Skin epidermis (tissue), 12 donors: ENCODE measurements at regions not wholly inside any gene's neighbourhood (a gene's known extent, or its start where the extent isn't known, plus 50 kb on each side); places are given as distances from the start of the nearest gene placed in this dataset.
"Not testable (repeated sequence)": the region's sequence is repeated elsewhere in the genome, so short reads cannot be mapped to it uniquely, and the experiment has no call there.

Source experiments
- H3K27ac ChIP-seq, 21 experiments: fragments of 200-600 bp; sonication (generic) in 11 of 21; one replicate each; pipeline ENCODE4 v1.5.0; 2020; ENCODE audit warnings: mild to moderate bottlenecking in 3 of 21, inconsistent platforms in 2 of 21, moderate library complexity in 2 of 21
- H3K4me3 ChIP-seq, 7 experiments: fragments of 200-600 bp; sonication (generic) in 2 of 7; one replicate each; pipeline ENCODE4 v1.5.0; 2020; ENCODE audit warnings: inconsistent platforms in 2 of 7, mild to moderate bottlenecking in 2 of 7, moderate library complexity in 1 of 7

DNA sequence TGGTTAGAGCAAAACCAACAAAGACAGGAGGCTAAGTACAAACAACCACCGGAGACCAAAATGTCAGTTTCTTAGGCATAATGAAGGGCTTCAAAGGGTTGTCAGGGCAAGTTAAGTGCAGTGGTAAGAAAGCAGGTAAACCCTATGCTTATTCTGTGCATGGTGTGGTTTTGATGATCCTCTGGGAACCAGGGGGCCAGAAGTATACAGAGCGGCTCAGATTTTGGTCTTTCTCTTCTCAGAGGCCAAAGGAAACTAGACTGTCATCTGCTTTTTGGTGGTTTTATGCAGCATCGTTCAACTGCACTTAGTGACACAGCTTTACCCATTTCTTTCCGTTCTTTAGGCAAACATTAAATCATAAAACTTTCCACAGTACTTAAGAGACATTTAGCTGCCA lies 332.7 kb upstream of the CELF2 start:
- no peak overlapping the region for H3K27ac ChIP-seq
- no peak overlapping the region for H3K4me3 ChIP-seq

DNA sequence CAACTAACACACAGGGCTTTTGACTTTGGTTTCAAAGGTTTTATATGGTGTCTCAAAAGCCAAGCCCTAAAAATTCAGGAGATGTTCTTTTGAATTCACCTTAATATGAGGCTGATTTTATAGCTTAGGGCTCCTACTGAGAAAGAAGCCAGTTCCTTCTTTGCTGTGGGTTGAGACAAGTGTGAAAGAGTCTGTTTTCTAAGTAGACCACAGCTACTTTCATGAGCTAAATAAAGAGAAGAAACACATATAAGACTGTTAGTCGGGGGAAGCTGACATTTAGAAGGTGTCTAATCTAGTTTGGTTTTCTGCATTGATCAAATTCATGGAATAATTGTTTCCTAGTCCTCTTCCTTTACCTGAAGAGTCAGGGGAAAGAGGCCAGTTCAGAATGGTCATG lies 332.1 kb upstream of the CELF2 start:
- H3K27ac ChIP-seq, result no peak overlapping the region

DNA sequence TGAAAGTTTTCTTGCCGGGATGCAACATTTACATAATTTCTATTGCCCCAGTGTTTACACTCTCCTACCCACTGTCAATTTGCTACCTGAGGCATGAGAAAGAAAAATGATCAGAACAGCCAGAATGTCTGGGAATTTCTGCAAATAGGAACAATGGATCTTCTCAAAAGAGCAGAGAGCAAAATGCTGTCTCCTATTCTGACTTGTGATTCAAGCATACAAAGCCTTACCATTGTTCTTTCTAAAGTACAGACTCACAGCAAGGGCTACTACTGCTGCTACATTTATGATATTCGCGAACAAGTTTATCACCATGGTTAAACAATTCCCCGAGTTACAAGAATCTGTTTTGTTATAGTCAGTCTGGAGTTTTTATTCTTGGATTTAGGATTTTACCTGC lies 329.9 kb upstream of the CELF2 start:
- H3K27ac ChIP-seq, result no peak overlapping the region
- H3K4me3 ChIP-seq, result no peak overlapping the region

More for the DNA sequence above, 332.1 kb upstream of the CELF2 start:
- H3K4me3 ChIP-seq, result no peak overlapping the region

DNA sequence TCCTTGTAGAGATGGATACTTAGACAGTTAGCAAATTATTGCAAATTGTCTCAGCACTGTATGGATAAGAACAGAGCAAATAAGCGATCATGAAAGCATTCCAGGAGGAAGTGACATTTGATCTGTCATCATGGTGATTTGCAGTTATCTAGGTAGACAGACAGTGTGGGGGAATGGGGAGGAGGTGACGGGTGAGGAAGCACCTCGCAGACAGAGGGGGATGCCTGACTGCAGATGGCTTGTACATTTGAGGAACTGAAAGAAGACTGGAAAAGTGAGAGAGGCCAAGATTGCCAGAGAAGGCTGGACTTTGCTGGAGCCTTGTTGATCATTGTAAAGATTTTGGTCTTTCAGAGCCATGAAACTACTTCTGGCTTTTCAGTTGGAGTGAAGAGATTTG lies 318.2 kb upstream of the CELF2 start:
- H3K4me3 ChIP-seq, result no peak overlapping the region
- no peak overlapping the region for H3K27ac ChIP-seq

DNA sequence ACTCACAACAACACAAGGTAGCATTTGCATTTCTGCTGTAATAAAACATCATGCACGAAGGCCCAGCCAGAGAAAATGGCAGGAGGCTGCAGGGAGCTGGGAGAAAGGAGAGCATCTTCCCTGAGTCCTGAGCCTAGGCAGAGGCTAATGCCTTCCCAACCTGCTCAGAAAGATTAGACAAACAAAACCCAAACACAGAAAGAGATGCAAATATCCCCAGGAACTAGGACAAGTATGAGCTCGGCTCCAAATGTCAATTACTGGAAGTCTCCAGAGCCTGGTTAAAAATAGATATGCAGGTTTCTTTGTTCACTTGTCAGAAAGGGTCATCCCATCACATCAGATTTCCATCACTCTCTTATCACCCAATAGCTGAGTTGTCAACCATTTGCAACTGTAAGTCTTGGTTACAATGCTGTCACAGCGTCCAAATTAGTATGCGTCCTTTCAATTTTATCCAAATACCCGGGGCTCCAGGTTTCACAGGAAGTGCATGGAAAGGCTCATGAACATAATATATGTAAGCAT lies 316.5 kb upstream of the CELF2 start:
- no peak overlapping the region for H3K27ac ChIP-seq
- H3K4me3 ChIP-seq, result no peak overlapping the region

DNA sequence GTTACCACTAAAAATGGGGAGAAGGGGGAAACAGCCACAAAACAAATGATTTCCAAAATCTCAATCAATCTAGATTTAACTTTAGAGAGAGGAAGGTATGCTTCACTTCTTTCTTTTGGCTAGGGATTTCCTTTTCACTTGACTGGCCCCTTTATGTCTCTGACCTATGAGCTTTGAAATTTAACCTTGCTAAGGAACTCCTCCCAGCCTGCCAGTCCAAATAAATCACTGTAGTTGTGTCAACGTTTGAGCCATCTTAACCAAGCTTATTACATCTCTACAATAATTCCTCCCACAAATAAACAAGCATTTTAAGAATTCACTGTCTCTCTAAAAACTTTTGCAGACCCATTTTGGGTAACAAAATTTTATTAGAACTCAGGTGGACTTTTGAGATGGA lies 315.5 kb upstream of the CELF2 start:
- Histone ChIP-seq H3K27ac (no peak overlapping the region), H3K4me3 (no peak overlapping the region)

DNA sequence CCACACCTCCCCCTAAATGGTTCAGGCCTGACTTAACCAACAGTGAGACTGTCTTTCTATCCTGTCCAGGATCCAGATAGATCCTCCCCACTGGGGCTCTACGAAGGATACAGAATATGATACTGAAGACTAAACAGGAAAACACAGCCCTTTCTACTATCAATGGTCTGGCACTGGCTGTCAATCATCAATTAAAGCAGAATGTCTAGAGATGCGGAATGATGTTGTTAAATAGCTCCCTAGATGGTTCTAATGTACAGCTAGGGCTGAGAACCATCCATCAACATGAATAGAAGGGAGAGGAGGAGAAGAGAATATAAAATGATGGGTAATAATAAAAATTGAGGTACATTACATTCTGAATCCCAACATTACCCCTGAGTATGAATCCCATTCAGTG lies 314.3 kb upstream of the CELF2 start:
- Histone ChIP-seq H3K27ac (no peak overlapping the region), H3K4me3 (no peak overlapping the region)

DNA sequence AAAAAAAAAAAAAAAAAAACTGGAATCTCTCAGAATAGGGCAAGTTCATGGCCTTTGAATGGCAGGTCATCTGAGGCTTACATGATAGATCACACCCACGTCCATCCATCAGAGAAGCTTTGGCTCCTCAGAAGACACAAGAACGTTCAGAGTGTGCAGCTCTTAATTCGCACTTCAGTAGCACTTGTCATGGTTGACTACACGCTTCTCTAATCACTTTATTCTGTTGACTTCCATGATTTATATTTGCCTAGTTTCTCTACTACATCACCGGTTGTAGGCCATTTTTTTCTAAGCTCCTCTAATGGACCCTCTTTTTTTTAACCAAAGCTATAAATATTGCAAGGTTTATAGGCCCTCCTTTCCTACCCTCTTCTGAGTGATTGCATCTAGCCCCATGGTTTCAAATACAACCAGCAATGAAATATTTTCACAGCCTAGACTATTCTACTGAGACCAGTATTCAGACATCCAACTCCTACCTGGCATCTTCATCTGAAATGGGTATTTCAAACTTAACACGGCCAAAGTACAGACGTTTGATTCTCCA lies 305.4 kb upstream of the CELF2 start:
- Histone ChIP-seq H3K27ac (no peak overlapping the region), H3K4me3 (no peak overlapping the region)

DNA sequence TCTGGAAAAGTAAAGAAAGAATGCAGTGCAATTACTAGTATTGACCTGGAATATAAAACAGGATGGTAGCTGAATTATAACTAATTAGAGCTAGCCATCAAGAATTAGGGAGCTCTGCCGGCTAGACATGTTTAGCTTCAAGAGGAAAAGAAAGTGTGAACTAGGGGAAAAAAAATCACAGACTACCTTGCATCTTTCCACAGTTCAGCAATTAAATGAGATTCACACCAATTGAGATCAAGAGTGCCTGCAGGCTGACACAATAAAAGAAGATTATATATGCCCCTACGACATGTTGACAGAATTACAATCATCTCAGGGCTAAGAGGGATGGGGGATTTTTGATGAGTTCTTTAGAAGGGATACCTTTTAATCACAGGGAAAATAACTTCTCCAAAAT lies 303.3 kb upstream of the CELF2 start:
- no peak overlapping the region for H3K27ac ChIP-seq
- H3K4me3 ChIP-seq, result no peak overlapping the region

DNA sequence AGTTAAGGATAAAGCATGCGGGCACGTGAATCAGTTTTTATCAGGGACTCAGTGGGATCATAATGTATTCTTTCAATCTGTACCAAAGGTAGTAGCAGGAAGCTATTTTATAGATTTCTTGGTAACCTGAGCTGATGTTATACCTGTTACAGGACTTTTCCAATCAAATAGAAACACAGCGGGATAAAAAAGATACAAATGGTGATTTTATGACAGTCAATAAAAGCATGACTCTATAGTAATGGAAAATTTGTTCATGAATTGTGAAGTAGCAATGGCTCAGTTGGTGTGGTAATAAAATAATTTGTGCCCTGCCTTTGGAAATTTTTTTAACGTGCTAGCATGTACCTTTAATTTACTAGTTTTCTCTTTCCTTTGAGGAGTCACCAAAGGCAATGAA lies 300.7 kb upstream of the CELF2 start:
- H3K27ac ChIP-seq, result no peak overlapping the region
- no peak overlapping the region for H3K4me3 ChIP-seq

DNA sequence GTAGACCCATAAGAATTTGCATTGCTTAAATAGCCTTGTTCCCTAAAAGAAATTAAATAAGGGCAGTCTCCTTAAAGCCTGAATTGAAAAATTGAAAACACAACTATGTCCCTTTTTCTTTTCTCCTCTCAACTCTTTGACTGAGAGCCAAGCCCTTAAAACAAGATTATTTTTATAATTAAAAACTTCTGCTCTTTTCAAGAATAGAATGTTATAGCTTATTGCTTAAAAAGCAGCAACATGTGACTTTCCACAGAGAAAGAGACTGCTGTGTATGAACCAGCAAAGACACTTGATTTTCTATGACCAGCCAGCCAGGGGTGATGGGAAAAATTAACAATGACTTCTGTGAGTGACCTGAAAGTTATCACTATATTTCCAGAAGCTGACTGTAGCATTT lies 295.2 kb upstream of the CELF2 start:
- Histone ChIP-seq H3K27ac (peak overlapping the region in 1 of 21 experiments; percentile 29), H3K4me3 (no peak overlapping the region)

DNA sequence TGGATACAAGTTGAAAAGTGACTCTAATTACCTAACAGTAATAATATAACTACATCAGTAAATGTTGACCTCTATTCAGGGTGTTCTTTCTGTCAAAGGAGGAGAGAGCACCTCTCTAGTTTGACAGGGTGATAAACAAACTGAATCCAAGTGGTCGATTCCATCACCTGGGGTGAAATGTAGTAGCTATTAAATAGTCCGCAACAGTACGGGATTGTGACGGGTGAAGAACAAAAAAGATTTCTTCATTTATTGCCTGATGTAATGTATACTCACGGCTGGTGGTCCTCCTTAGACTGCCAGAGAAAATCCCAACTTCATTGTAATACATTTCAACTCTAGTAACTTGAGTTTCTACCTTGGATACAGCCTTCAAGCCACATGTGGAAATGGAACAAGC lies 292.5 kb upstream of the CELF2 start:
- no peak overlapping the region for H3K4me3 ChIP-seq
- H3K27ac ChIP-seq, result no peak overlapping the region

DNA sequence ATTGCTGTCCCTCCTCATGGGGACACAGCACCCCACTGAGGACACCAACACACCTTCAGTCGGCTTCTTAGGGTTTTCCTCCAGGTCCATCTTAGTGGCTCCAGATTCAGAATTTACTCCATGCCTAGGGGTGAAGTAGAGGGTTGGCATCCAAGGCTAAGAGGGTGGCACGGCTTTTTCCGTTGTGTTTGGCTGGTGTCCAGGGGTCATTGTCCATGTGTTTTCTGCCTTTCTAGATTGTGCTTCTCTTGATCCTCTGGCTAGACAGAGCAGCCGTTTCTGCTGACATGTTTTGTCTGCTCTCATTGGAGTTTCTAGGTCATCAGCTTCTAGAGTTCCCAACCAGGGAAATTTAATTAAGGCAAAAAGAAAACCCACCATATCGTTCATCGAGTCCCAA lies 291.6 kb upstream of the CELF2 start:
- H3K4me3 ChIP-seq, result no peak overlapping the region
- H3K27ac ChIP-seq, result no peak overlapping the region

DNA sequence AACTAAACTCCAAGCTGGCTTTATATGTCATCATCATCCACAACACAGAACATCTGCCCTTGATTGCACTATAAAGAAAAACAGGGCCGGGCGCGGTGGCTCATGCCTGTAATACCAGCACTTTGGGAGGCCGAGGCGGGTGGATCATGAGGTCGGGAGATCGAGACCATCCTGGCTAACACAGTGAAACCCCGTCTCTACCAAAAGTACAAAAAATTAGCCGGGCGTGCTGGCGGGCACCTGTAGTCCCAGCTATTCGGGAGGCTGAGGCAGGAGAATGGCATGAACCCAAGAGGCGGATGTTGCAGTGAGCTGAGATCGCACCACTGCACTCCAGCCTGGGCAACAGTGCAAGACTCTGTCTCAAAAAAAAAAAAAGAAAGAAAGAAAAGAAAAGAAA lies 290.3 kb upstream of the CELF2 start:
- H3K4me3 ChIP-seq, H3K27ac ChIP-seq: not testable (repeated sequence)

DNA sequence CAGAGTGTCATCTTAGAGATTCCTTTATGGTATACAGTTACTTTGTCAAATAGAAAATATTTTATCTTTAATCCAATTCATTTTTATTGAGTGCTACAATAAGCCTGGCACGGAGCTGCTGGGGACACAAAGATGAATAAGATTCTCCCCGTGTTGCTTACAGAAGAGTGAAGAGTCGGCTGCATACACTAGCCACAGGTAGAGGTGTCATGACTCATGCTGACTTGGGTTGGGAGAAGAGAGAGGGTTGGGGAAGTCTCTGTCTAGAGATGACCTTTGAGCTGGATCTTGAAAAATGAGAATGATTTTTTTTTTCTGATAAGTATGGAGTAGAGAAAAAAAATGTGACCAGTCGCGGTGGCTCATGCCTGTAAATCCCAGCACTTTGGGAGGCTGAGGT lies 289.9 kb upstream of the CELF2 start:
- H3K27ac ChIP-seq, result no peak overlapping the region
- no peak overlapping the region for H3K4me3 ChIP-seq

DNA sequence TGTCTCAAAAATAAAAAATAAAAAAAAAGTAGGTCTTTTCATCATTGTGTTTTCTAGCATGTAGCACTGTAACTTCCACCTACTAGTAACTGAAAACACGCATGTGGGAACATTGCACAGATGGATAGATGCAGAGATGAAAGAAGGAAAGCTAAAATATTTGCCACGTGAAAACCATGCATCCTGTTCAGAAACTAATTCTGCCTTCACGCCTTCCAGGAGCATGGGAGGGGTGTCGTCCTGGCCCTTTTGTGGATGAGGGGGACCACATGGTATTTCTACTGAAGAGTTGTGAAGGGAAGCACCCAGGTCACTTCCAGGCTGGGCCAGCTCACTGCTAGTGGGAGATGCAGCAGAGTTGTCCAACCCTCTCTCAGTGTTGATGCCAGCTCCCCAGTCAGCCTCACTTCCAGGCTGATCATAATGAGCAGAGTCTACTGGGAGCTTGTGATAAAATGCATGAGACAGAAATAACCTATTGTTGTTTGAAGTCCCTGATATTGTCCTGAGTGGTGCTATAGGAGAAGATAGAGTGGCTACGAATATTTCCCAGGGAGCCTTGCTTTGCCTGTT lies 287.1 kb upstream of the CELF2 start:
- Histone ChIP-seq H3K27ac (no peak overlapping the region), H3K4me3 (no peak overlapping the region)

DNA sequence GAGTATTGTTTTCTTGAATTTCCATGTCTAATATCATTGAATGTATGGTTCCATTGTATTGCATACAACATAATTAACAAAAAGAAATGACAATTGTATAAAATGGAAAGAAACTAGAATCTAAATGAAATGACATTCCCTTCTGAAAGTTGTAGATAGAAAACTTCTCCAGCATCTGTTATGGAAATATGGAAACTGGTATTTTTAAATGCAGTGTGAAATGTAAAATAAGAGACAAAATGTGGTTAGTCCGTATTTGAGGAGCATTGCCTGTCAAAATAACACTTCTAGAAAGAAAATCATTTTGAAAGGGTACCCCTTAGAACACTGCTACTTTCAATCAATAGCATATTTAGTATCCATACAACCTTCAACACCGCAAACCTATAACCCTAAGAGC lies 286.3 kb upstream of the CELF2 start:
- H3K4me3 ChIP-seq, result no peak overlapping the region
- no peak overlapping the region for H3K27ac ChIP-seq

DNA sequence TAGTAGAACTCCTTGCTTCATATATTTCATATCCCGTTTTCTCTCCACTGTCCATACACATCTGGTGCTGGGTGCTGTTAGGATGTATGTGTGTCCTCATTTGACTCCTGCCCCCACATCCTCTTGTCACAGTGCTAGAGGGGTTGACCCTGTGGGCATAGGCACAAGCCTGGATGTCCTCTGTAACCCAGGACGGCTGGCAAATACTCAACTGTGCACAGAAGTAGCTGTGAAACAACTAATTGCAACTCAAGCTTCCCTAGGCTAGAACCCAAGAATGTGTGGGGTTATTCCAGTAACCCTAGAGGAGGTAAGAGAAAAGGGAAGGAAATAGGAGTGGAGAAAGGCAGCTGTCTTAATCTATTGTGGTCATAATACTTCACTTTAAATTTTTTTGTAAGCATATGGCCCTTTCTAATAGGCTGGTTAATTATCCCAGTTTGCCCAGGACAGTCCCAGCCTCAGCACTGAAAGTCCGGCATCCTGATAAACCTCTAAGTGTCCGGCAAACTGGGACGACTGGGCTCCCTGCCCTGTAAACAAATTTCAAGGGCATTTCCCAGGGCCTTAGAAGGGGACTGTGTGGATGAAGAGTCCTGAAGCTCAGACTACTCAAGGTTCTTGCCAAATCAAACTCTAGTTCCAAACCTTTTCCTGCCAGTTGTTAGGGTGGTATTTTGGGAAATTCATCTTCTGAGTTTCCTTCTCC lies 283.2 kb upstream of the CELF2 start:
- H3K27ac ChIP-seq, result no peak overlapping the region
- H3K4me3 ChIP-seq, result no peak overlapping the region

DNA sequence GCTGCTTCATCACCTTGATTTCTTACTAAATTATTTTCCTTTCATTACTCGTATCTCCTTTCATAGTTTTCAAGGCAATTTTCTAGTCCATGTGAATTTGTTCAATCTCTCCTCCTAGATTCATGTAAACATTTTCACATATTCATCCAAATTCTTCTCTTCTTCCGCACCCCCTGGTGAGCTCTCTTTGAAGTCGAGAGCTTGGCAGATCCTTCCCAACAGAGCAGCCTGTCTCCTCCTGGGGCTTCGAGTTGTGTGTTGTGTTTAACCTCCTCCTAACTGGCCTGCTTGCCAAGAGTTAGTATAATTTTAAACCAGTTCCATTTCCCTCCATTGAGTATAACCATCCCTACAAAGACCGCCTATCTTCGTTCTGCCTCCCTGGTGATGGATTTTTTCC lies 272.4 kb upstream of the CELF2 start:
- Histone ChIP-seq H3K27ac (no peak overlapping the region), H3K4me3 (no peak overlapping the region)

DNA sequence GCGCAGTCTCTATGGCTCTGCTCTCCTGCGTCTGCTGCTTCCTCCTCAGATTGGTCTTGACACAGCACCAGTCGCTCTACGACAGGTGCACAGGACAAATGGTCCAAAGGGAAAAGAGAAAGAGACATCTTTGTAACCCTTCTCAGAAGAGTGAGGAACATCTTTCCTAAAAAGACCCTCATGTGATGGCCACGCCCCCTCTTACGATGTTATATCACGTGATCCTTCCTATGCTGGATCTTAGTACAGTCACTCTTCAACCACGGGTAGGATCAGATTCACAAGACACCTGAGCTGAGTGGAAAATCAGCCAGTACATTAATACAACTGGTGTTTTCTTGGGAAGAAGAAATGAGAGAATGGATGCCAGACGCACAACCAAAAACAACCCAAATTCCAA lies 262.2 kb upstream of the CELF2 start:
- no peak overlapping the region for H3K27ac ChIP-seq
- no peak overlapping the region for H3K4me3 ChIP-seq

DNA sequence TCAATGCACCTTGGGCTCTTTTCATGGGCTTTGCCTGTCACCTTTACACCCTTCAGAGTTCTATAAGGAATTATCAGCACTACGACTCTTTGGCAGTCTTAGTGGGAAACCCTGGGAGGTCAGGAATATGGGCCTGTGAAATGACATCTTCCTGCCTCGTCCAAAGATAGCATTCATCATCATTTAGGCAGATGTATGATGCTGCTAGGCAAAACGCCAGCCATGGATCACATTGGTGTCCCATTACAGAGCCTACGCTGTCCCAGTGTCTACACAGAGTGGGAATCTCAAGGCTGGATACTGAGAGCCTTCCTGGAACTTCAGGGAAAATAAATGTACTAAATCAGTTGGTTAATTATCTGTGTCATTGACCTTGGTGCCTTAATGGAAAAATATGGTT lies 259.4 kb upstream of the CELF2 start:
- H3K4me3 ChIP-seq, result no peak overlapping the region
- no peak overlapping the region for H3K27ac ChIP-seq

DNA sequence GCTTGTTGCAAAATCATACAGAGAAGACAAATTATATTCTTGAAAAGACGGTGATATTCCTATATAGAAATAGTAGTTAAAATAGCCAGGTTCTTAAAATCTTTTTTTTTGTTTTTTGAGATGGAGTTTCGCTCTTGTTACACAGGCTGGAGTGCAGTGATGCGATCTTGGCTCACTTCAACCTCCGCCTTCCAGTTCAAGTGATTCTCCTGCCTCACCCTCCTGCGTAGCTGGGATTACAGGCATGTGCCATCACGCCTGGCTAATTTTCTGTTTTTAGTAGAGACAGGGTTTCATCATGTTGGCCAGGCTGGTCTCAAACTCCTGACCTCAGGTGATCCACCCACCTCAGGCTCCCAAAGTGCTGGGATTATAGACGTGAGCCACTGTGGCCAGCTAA lies 257.9 kb upstream of the CELF2 start:
- not testable (repeated sequence) for H3K4me3 ChIP-seq

More for the DNA sequence above, 257.9 kb upstream of the CELF2 start:
- H3K27ac ChIP-seq, result not testable (repeated sequence)
